ENCODE measurements at regions not wholly inside any gene's neighbourhood (a gene's known extent, or its start where the extent isn't known, plus 50 kb on each side); places are given as distances from the start of the nearest gene placed in this dataset.

DNA sequence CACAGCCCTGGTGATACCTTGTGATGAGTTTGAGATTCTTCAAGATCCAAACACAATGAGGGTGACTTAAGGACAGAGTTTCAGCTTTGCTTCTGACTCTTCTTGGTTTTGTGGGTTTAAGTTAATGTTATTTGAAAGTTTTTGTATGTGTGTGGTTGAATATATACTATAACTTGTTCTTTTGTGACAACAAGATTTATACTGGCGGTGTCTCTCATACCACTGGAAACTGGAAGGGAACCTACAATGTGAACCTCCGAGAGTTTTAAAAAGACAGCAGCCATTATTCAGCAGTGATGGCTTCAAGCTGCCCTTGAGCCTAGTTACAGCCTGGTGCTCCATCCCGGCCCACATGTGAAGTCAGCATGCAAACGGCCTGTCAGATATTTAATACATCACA lies 87.9 kb upstream of the IGF1 start:
- Histone ChIP-seq H3K27me3 (ENCODE audit: control insufficient read depth, insufficient read depth, low read length) (no peaks in the 10 kb centered on the region), H3K4me1 (ENCODE audit: control insufficient read depth, insufficient read depth, low read length) (no peaks in the 10 kb centered on the region), H3K9me3 (ENCODE audit: control insufficient read depth, insufficient read depth, low read length) (no peaks in the 10 kb centered on the region), H3K27ac (ENCODE audit: low read length) (no peak overlapping the region), H3K4me3 (ENCODE audit: low read length) (no peak overlapping the region), H3K36me3 (ENCODE audit: control insufficient read depth, insufficient read depth, low read length) (no peaks in the 10 kb centered on the region; the same call in 1 of the 2 replicates)
- WGBS (ENCODE audit: insufficient coverage, insufficient read length) = 100% methylated on average over 1 of the region's 4 CpGs
- no peak for DNase-seq (ENCODE audit: low read depth, low spot score)

DNA sequence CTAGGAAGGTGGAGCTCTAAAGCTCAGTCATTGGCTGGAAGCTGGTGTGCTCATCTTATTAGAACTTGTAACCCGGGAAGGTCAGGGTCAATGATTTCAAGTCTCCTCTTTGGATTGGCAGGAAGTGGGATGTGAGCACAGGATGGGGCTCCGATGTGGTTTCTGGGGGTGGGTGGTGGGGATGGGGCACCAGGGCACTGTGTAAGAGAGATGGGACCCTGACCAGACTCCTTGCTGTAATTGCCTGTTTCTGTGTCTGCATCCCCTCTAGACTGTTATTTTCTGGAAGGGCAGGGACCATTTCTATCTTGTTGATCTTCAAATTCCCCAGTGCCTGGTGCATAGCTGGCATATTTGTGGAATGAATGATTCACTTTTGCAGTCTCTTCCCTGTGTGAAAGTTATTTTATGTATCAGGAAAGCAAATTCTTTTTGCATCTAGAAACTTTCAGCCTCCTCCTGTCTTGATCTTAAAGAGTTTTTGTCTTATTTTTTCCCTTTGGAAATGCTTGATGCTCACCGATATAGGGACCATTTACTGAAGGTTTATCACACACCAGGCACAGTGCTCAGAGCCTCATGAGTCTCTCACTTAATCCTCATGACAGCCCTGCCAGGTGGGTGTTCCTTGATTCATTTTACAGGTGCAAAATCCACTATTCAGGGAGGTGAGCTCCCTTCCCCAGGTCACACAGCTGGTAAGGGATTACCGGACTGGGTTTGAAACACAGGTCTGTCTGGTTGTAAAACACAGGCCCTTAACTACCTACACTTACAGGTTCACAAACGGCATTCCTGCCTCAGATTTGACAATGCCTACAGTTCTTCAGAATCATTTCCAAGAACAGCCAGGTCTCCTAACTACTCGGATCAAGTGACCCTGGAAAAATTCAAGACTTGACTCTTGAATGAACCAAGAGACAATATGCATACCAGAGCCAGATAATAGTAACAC lies 86.9 kb upstream of the IGF1 start:
- no peaks in the 10 kb centered on the region; the same call in 1 of the 2 replicates for H3K36me3 ChIP-seq (ENCODE audit: control insufficient read depth, insufficient read depth, low read length)
- no peak for DNase-seq (ENCODE audit: low read depth, low spot score)
- H3K4me3 ChIP-seq (ENCODE audit: low read length) = no peak overlapping the region
- no CpG with 5 or more reads among the region's 6 CpGs for WGBS (ENCODE audit: insufficient coverage, insufficient read length)
- H3K27ac ChIP-seq (ENCODE audit: low read length) = no peak overlapping the region
- H3K9me3 ChIP-seq (ENCODE audit: control insufficient read depth, insufficient read depth, low read length) = no peaks in the 10 kb centered on the region
- no peaks in the 10 kb centered on the region for H3K4me1 ChIP-seq (ENCODE audit: control insufficient read depth, insufficient read depth, low read length)
- no peaks in the 10 kb centered on the region for H3K27me3 ChIP-seq (ENCODE audit: control insufficient read depth, insufficient read depth, low read length)

- no peaks in the 10 kb centered on the region for H3K27me3 ChIP-seq (ENCODE audit: control insufficient read depth, insufficient read depth, low read length)
- no CpG with 5 or more reads among the region's 3 CpGs for WGBS (ENCODE audit: insufficient coverage, insufficient read length)
- no peak overlapping the region for H3K27ac ChIP-seq (ENCODE audit: low read length)
- no peaks in the 10 kb centered on the region for H3K9me3 ChIP-seq (ENCODE audit: control insufficient read depth, insufficient read depth, low read length)
- H3K36me3 ChIP-seq (ENCODE audit: control insufficient read depth, insufficient read depth, low read length) = no peaks in the 10 kb centered on the region; the same call in 1 of the 2 replicates
- H3K4me3 ChIP-seq (ENCODE audit: low read length) = no peak overlapping the region
- DNase-seq (ENCODE audit: low read depth, low spot score) = no peak
- no peaks in the 10 kb centered on the region for H3K4me1 ChIP-seq (ENCODE audit: control insufficient read depth, insufficient read depth, low read length)
Observed at GRCh38 chr12:102565555-102565954, 85.2 kb upstream of the IGF1 start.

DNA sequence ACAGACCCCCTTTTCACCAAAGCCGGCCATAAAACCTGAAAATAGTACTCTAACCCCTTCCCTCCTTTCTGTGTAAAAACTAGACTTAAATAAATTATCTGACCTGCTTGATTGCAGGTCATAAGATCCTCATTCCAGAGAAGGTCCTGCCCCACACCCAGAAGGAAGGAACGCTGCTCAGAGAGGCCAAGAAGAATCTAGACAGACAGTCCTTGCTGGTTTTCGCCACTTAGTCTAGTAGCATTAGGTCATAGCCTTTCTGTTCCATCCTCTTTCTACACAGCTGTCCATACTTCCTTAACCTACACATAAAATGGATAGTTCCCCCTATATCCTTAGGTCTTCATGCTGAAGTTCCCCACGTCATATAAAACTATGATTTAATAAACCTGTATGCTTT lies 83.7 kb upstream of the IGF1 start:
- no peak for DNase-seq (ENCODE audit: low read depth, low spot score)
- H3K9me3 ChIP-seq (ENCODE audit: control insufficient read depth, insufficient read depth, low read length) = no peaks in the 10 kb centered on the region
- H3K4me1 ChIP-seq (ENCODE audit: control insufficient read depth, insufficient read depth, low read length) = no peaks in the 10 kb centered on the region
- no peaks in the 10 kb centered on the region; the same call in 1 of the 2 replicates for H3K36me3 ChIP-seq (ENCODE audit: control insufficient read depth, insufficient read depth, low read length)
- H3K27me3 ChIP-seq (ENCODE audit: control insufficient read depth, insufficient read depth, low read length) = no peaks in the 10 kb centered on the region
- H3K4me3 ChIP-seq (ENCODE audit: low read length) = no peak overlapping the region
- no peak overlapping the region for H3K27ac ChIP-seq (ENCODE audit: low read length)
- no CpG with 5 or more reads among the region's 4 CpGs for WGBS (ENCODE audit: insufficient coverage, insufficient read length)

GRCh38 chr12:102562836-102563425 lies 82.6 kb upstream of the IGF1 start:
- Histone ChIP-seq H3K27me3 (ENCODE audit: control insufficient read depth, insufficient read depth, low read length) (no peaks in the 10 kb centered on the region), H3K4me3 (ENCODE audit: low read length) (no peak overlapping the region), H3K36me3 (ENCODE audit: control insufficient read depth, insufficient read depth, low read length) (no peaks in the 10 kb centered on the region; the same call in 1 of the 2 replicates), H3K27ac (ENCODE audit: low read length) (no peak overlapping the region), H3K9me3 (ENCODE audit: control insufficient read depth, insufficient read depth, low read length) (no peaks in the 10 kb centered on the region), H3K4me1 (ENCODE audit: control insufficient read depth, insufficient read depth, low read length) (no peaks in the 10 kb centered on the region)
- WGBS (ENCODE audit: insufficient coverage, insufficient read length) = no CpG with 5 or more reads among the region's 2 CpGs
- no peak for DNase-seq (ENCODE audit: low read depth, low spot score)

DNA sequence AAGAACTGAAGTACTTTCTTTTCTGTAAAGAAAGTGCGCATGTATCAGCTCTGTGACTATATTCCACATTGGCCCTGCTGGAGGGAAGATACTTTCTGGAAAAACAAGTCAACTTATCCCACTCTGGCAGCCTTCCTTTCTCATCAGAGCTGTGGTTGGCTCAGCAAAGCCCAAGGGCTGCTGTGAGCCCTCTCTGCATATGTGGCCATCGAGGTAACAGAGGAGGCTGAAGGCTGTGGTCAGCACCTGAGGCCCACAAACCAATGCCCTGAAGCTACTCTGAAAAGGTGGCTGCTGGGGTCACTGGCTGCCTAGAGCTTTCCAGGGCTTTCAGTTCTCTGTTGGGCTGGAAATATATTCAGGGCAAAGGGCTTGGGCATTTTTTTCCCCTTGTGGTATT lies 70.8 kb upstream of the IGF1 start:
- Histone ChIP-seq H3K9me3 (ENCODE audit: control insufficient read depth, insufficient read depth, low read length) (no peaks in the 10 kb centered on the region), H3K27me3 (ENCODE audit: control insufficient read depth, insufficient read depth, low read length) (no peaks in the 10 kb centered on the region), H3K27ac (ENCODE audit: low read length) (no peak overlapping the region), H3K4me3 (ENCODE audit: low read length) (no peak overlapping the region), H3K36me3 (ENCODE audit: control insufficient read depth, insufficient read depth, low read length) (no peaks in the 10 kb centered on the region), H3K4me1 (ENCODE audit: control insufficient read depth, insufficient read depth, low read length) (no peaks in the 10 kb centered on the region)
- no peak for DNase-seq (ENCODE audit: low read depth, low spot score)
- no CpG with 5 or more reads among the region's 2 CpGs for WGBS (ENCODE audit: insufficient coverage, insufficient read length)

DNA sequence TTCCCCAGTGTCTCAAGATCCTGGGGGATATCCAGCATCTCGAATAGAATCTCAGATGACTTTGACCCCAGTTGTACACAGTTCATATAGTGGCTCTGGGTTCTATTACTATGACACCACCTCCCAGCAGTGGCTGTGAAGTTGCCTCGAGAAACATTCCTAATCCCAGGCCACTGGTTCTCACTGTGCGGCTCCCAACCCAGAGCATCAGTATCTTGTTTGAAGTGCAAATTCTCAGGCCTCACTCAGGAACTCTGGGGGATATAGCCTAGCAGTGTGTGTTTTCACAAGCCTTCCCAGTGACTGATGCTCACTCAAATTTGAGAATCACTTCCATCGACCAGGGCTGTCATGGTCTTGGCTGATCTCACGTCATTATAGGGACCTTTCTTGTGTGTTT lies 69.3 kb upstream of the IGF1 start:
- DNase-seq (ENCODE audit: low read depth, low spot score) = no peak
- WGBS (ENCODE audit: insufficient coverage, insufficient read length) = no CpG with 5 or more reads among the region's 5 CpGs
- no peaks in the 10 kb centered on the region for H3K36me3 ChIP-seq (ENCODE audit: control insufficient read depth, insufficient read depth, low read length)

DNA sequence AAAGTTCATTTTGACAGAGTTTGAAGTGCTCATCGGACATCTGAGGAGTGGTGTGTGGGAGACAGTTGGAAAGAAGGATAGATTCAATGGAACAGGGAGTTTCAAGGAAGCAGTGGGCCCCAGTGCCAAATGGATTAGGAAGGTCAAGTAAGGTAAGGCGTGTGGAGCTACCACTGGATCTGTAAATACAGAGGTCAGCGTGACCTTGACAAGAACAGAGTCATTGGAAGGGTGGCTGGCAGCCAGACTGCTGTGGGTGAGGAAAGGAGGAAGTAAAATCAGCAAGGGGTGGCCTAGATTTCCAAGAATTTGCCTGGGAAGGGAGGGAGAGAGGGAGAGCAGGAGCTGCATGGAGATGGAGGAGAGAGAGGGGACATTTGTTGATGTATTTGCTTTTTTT lies 68.2 kb upstream of the IGF1 start:
- Histone ChIP-seq H3K9me3 (ENCODE audit: control insufficient read depth, insufficient read depth, low read length) (no peaks in the 10 kb centered on the region), H3K4me1 (ENCODE audit: control insufficient read depth, insufficient read depth, low read length) (no peaks in the 10 kb centered on the region), H3K36me3 (ENCODE audit: control insufficient read depth, insufficient read depth, low read length) (no peaks in the 10 kb centered on the region), H3K27me3 (ENCODE audit: control insufficient read depth, insufficient read depth, low read length) (no peaks in the 10 kb centered on the region), H3K4me3 (ENCODE audit: low read length) (no peak overlapping the region), H3K27ac (ENCODE audit: low read length) (no peak overlapping the region)
- no CpG with 5 or more reads among the region's 3 CpGs for WGBS (ENCODE audit: insufficient coverage, insufficient read length)
- no peak for DNase-seq (ENCODE audit: low read depth, low spot score)

More for the DNA sequence above, 69.3 kb upstream of the IGF1 start:
- no peaks in the 10 kb centered on the region for H3K4me1 ChIP-seq (ENCODE audit: control insufficient read depth, insufficient read depth, low read length)
- H3K4me3 ChIP-seq (ENCODE audit: low read length) = no peak overlapping the region
- no peaks in the 10 kb centered on the region for H3K9me3 ChIP-seq (ENCODE audit: control insufficient read depth, insufficient read depth, low read length)
- H3K27me3 ChIP-seq (ENCODE audit: control insufficient read depth, insufficient read depth, low read length) = no peaks in the 10 kb centered on the region
- H3K27ac ChIP-seq (ENCODE audit: low read length) = no peak overlapping the region

DNA sequence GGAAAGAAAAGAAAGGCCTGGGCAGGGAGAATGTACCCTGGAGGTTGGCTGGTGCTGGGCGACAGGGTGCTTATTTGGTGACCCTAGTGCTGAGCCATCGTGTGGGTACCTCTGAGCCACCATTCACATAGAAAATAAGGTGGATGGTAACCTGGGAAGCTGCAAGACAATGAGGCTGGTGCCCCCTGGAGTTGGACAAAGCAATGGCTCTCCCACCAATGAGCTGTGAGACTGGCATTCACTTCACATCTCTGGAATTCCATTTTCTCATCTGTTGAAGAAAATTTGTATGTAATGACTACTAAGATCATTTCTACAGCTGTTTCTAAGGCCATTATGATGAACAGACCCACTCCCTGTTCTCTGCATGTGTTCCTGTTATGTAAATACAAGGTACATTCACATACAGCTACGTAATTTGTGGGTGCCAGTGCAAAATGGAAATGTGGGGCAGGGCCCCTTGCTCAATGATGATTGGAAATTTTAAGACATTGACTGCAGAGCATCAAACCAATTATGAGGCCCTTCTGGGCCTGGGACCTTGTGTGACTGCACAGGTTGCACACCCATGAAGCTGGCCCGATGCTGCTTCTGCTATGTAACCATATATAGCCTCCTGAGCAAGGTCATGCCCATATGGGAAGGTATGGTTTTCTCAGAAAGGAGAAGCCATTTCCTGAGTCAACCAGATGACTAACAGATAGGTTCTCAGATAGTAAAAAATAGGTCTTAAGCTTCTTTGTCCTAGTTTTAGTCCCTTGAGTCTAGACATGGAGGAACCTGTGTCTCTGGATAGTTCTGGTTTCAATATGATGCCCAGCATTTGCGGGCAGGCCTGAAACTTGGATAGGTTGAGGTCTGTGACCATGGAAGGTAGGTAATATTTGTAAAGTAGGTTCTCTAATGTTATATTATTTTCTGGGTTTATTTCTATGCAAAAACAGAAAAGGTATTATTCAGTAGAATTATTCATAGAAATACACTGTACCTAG lies 63.4 kb upstream of the IGF1 start:
- Histone ChIP-seq H3K9me3 (ENCODE audit: control insufficient read depth, insufficient read depth, low read length) (no peaks in the 10 kb centered on the region), H3K36me3 (ENCODE audit: control insufficient read depth, insufficient read depth, low read length) (no peaks in the 10 kb centered on the region), H3K4me3 (ENCODE audit: low read length) (no peak overlapping the region), H3K4me1 (ENCODE audit: control insufficient read depth, insufficient read depth, low read length) (no peaks in the 10 kb centered on the region), H3K27me3 (ENCODE audit: control insufficient read depth, insufficient read depth, low read length) (no peaks in the 10 kb centered on the region), H3K27ac (ENCODE audit: low read length) (no peak overlapping the region)
- DNase-seq (ENCODE audit: low read depth, low spot score) = no peak
- no CpG with 5 or more reads among the region's 5 CpGs for WGBS (ENCODE audit: insufficient coverage, insufficient read length)

DNA sequence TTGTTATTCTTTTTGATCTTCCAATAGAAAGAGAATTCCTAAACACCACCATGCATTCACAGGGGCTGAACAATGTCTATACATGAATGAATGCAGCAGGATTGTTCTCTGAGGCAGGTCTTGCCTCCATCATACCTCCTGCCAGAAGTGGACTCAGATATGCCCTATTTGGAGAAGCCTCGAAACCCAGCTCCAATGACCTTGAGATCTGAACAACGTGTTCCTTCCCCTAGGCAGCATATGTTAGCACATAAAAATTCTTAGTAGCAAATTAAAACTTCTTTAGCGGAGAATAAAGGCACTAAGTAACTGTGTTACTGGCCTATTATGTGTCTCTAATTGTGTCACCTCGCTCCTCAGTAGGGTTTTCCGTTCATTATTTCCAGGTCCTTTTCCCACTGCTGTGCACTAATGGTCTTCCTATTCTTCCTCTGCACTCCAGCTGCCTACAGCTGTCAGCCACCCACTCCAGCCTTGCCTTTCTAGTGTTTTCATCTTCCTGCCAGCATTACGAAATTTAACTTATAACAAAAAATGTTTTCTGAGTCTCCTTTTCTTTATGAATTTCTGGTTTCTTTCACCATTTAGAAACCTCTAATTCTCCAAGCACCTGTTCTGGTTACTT lies 62.6 kb upstream of the IGF1 start:
- no peaks in the 10 kb centered on the region for H3K27me3 ChIP-seq (ENCODE audit: control insufficient read depth, insufficient read depth, low read length)
- H3K4me1 ChIP-seq (ENCODE audit: control insufficient read depth, insufficient read depth, low read length) = no peaks in the 10 kb centered on the region
- no CpG with 5 or more reads among the region's 6 CpGs for WGBS (ENCODE audit: insufficient coverage, insufficient read length)
- H3K9me3 ChIP-seq (ENCODE audit: control insufficient read depth, insufficient read depth, low read length) = no peaks in the 10 kb centered on the region
- H3K36me3 ChIP-seq (ENCODE audit: control insufficient read depth, insufficient read depth, low read length) = no peaks in the 10 kb centered on the region
- DNase-seq (ENCODE audit: low read depth, low spot score) = no peak
- H3K4me3 ChIP-seq (ENCODE audit: low read length) = no peak overlapping the region
- no peak overlapping the region for H3K27ac ChIP-seq (ENCODE audit: low read length)
